Eye (tissue), 1 donor: ENCODE measurements at regions not wholly inside any gene's neighbourhood (a gene's known extent, or its start where the extent isn't known, plus 50 kb on each side); places are given as distances from the start of the nearest gene placed in this dataset.
"Not testable (repeated sequence)": the region's sequence is repeated elsewhere in the genome, so short reads cannot be mapped to it uniquely, and the experiment has no call there.

Source experiments
- DNase-seq: peaks from one replicate; pipeline ENCODE4 v3.0.0-alpha.2; 2015

- no peak for DNase-seq
Measured at GRCh38 chr10:21463436-21463835, 62.0 kb downstream of the SKIDA1 start.

GRCh38 chr10:21458126-21458871 lies 67.2 kb downstream of the SKIDA1 start:
- DNase-seq, result peak; percentile 17

- no peak for DNase-seq
Measured at GRCh38 chr10:21456160-21456559, 69.3 kb downstream of the SKIDA1 start.

- no peak for DNase-seq
Measured at GRCh38 chr10:21452203-21452602, 73.3 kb downstream of the SKIDA1 start.

GRCh38 chr10:21449288-21449966 lies 76.1 kb downstream of the SKIDA1 start:
- no peak for DNase-seq

- DNase-seq, result no peak
Measured at GRCh38 chr10:21445163-21445562, 80.3 kb downstream of the SKIDA1 start.

GRCh38 chr10:21441625-21442024 lies 83.9 kb downstream of the SKIDA1 start:
- DNase-seq, result no peak

- DNase-seq, result not testable (repeated sequence)
Measured at GRCh38 chr10:21438914-21439313, 86.6 kb downstream of the SKIDA1 start.

GRCh38 chr10:21437770-21438382 lies 87.6 kb downstream of the SKIDA1 start:
- no peak for DNase-seq

- DNase-seq, result no peak
Measured at GRCh38 chr10:21432266-21432665, 93.2 kb downstream of the SKIDA1 start.

- no peak for DNase-seq
Measured at GRCh38 chr10:21431799-21432198, 93.7 kb downstream of the SKIDA1 start.

GRCh38 chr10:21427804-21428481 lies 97.5 kb downstream of the SKIDA1 start:
- no peak for DNase-seq

GRCh38 chr10:21424459-21424861 lies 101.0 kb downstream of the SKIDA1 start:
- DNase-seq, result no peak

- no peak for DNase-seq
Measured at GRCh38 chr10:21423850-21424249, 101.6 kb downstream of the SKIDA1 start.

GRCh38 chr10:21423338-21423737 lies 102.1 kb downstream of the SKIDA1 start:
- no peak for DNase-seq

GRCh38 chr10:21421794-21422193 lies 103.7 kb downstream of the SKIDA1 start:
- no peak for DNase-seq

GRCh38 chr10:21421016-21421415 lies 104.5 kb downstream of the SKIDA1 start:
- no peak for DNase-seq

- DNase-seq, result not testable (repeated sequence)
Measured at GRCh38 chr10:21418981-21419576, 106.4 kb downstream of the SKIDA1 start.

- no peak for DNase-seq
Measured at GRCh38 chr10:21417172-21417712, 108.2 kb downstream of the SKIDA1 start.

GRCh38 chr10:21413680-21414079 lies 111.8 kb downstream of the SKIDA1 start:
- DNase-seq, result no peak

GRCh38 chr10:21413268-21413667 lies 112.2 kb downstream of the SKIDA1 start:
- DNase-seq, result no peak

- DNase-seq, result no peak
Measured at GRCh38 chr10:21406595-21407193, 118.8 kb downstream of the SKIDA1 start.
